Keratinocyte (primary cell): ENCODE measurements at regions not wholly inside any gene's neighbourhood (a gene's known extent, or its start where the extent isn't known, plus 50 kb on each side); places are given as distances from the start of the nearest gene placed in this dataset.

ENCODE experiments used
- DNase-seq: peaks from one replicate; pipeline ENCODE4 v3.0.0-alpha.2; 2011; ENCODE audit warnings: low read depth, missing footprints, low spot score
- FAIRE-seq: peaks from 2 replicates; lab custom pipeline; 2011; peaks lifted over from hg19 to GRCh38; lab: Jason Lieb, UNC
- H2AFZ ChIP-seq: 2 replicates; pipeline ENCODE4 v1.6.0; 2012; ENCODE audit warnings: low read length, control low read depth, inconsistent platforms; ENCODE audit not compliant: control insufficient read depth
- H3K27ac ChIP-seq: 2 replicates; pipeline ENCODE4 v1.5.1; 2011; ENCODE audit warnings: low read length; ENCODE audit not compliant: control insufficient read depth, insufficient read depth
- H3K27me3 ChIP-seq: 3 replicates; pipeline ENCODE4 v1.6.0; 2011; ENCODE audit warnings: low read length; ENCODE audit not compliant: control insufficient read depth, insufficient read depth; ENCODE audit errors: extremely low read depth
- H3K36me3 ChIP-seq, 2 experiments: 2 replicates in 1 of 2; 3 replicates in 1 of 2; pipeline ENCODE4 v1.5.1; 2011; ENCODE audit warnings: low read length in 2 of 2, mild to moderate bottlenecking in 1 of 2; ENCODE audit not compliant: control insufficient read depth in 2 of 2, insufficient read depth in 2 of 2; ENCODE audit errors: extremely low read depth in 1 of 2
- H3K4me1 ChIP-seq: 3 replicates; pipeline ENCODE4 v1.5.1; 2011; ENCODE audit warnings: low read length; ENCODE audit not compliant: control insufficient read depth, insufficient read depth; ENCODE audit errors: extremely low read depth
- H3K4me2 ChIP-seq: 3 replicates; pipeline ENCODE4 v1.6.0; 2011; ENCODE audit warnings: low read depth, low read length; ENCODE audit not compliant: control insufficient read depth, insufficient read depth; ENCODE audit errors: extremely low read depth
- H3K4me3 ChIP-seq, 3 experiments: fragments of 200-600 bp in 1 of 3; sonication (generic) in 1 of 3; 2 replicates in 2 of 3; 3 replicates in 1 of 3; pipeline ENCODE4 v1.5.1; 2011 to 2016; ENCODE audit warnings: low read length in 3 of 3, mild to moderate bottlenecking in 3 of 3, control low read depth in 2 of 3, inconsistent platforms in 1 of 3, low read depth in 1 of 3, mixed read lengths in 1 of 3, mixed run types in 1 of 3, moderate library complexity in 1 of 3; ENCODE audit not compliant: control insufficient read depth in 2 of 3, insufficient read depth in 2 of 3; ENCODE audit errors: extremely low read depth in 1 of 3
- H3K79me2 ChIP-seq: 2 replicates; pipeline ENCODE4 v1.6.0; 2012; ENCODE audit warnings: low read length; ENCODE audit not compliant: control insufficient read depth, insufficient read depth
- H3K9ac ChIP-seq: 3 replicates; pipeline ENCODE4 v1.6.0; 2011; ENCODE audit warnings: low read length; ENCODE audit not compliant: control insufficient read depth, insufficient read depth; ENCODE audit errors: extremely low read depth
- H3K9me1 ChIP-seq: 3 replicates; pipeline ENCODE4 v1.6.0; 2011; ENCODE audit warnings: low read length; ENCODE audit not compliant: control insufficient read depth, insufficient read depth; ENCODE audit errors: extremely low read depth
- H3K9me3 ChIP-seq: 2 replicates; pipeline ENCODE4 v1.5.1; 2012; ENCODE audit warnings: low read depth, low read length; ENCODE audit not compliant: control insufficient read depth
- H4K20me1 ChIP-seq: 3 replicates; pipeline ENCODE4 v1.6.0; 2011; ENCODE audit warnings: low read length; ENCODE audit not compliant: control insufficient read depth, insufficient read depth; ENCODE audit errors: extremely low read depth
- CTCF ChIP-seq, 3 experiments: IDR thresholded peaks in 1 of 3; conservative IDR thresholded peaks in 1 of 3; optimal IDR thresholded peaks in 1 of 3; 2 replicates in 2 of 3; 3 replicates in 1 of 3; pipeline versions ENCODE3 to v1.5.1; 2011; ENCODE audit warnings: low read length in 3 of 3, mild to moderate bottlenecking in 3 of 3, moderate library complexity in 2 of 3, control low read depth in 1 of 3, inconsistent platforms in 1 of 3; ENCODE audit not compliant: insufficient read depth in 2 of 3; ENCODE audit errors: extremely low read depth in 1 of 3
- EZH2 ChIP-seq: IDR thresholded peaks from one replicate; pipeline ENCODE4 v1.6.1; 2012; ENCODE audit warnings: inconsistent platforms, mild to moderate bottlenecking, low read length, moderate library complexity
- dilution Hi-C: fragments of 300-500 bp; cut with MboI; formaldehyde crosslinking; loops from one replicate; pipeline ENCODE4 v1.7.0; 2020; ENCODE audit warnings: low sequenced_read_pairs; ENCODE audit not compliant: extremely low pct_ligation_motif_present

- Histone ChIP-seq H3K4me2 (peak overlapping the region; percentile 29), H3K79me2 (no peaks in the 10 kb centered on the region), H2AFZ (peak overlapping the region; percentile 74), H3K9me3 (no peaks in the 10 kb centered on the region), H3K27me3 (no peaks in the 10 kb centered on the region), H3K9me1 (no peaks in the 10 kb centered on the region), H3K36me3 (no peaks in the 10 kb centered on the region), H3K4me3 (no peak overlapping the region), H4K20me1 (no peaks in the 10 kb centered on the region), H3K27ac (peak overlapping the region; percentile 37), H3K9ac (no peak overlapping the region), H3K4me1 (peaks cover 17% of the 10 kb centered on the region)
- FAIRE-seq: no peak
- DNase-seq: no peak
- dilution Hi-C loops: no loop called here
- TF ChIP-seq EZH2 (no peak), CTCF (optimal IDR thresholded peaks at IDR 0.05 in 1 of 3, IDR thresholded peaks at IDR 0.05 in 1 of 3, conservative IDR thresholded peaks at IDR 0.05 in 1 of 3; ENCODE audit: extremely low read depth in 1 of 3, insufficient read depth in 2 of 3, low read length in 3 of 3) (no peak)
Observed at GRCh38 chr12:58668233-58668632, 252.1 kb downstream of the LRIG3 start.

- no peak for DNase-seq
- FAIRE-seq: peak; percentile 70
- H3K27ac ChIP-seq: peak overlapping the region; percentile 37
Observed at GRCh38 chr12:58668871-58669270, 251.4 kb downstream of the LRIG3 start.

More at GRCh38 chr12:58668871-58669270, 251.4 kb downstream of the LRIG3 start:
- peaks cover 20% of the 10 kb centered on the region for H3K4me1 ChIP-seq
- H3K9me3 ChIP-seq: no peaks in the 10 kb centered on the region
- no peaks in the 10 kb centered on the region for H4K20me1 ChIP-seq
- H3K27me3 ChIP-seq: no peaks in the 10 kb centered on the region
- dilution Hi-C loops: no loop called here
- H3K79me2 ChIP-seq: no peaks in the 10 kb centered on the region
- H3K9ac ChIP-seq: no peak overlapping the region
- no peak for TF ChIP-seq CTCF (optimal IDR thresholded peaks at IDR 0.05 in 1 of 3, IDR thresholded peaks at IDR 0.05 in 1 of 3, conservative IDR thresholded peaks at IDR 0.05 in 1 of 3; ENCODE audit: extremely low read depth in 1 of 3, insufficient read depth in 2 of 3, low read length in 3 of 3)
- no peak for TF ChIP-seq EZH2
- H3K4me2 ChIP-seq: peak overlapping the region; percentile 42
- H3K36me3 ChIP-seq: no peaks in the 10 kb centered on the region
- H3K4me3 ChIP-seq: no peak overlapping the region
- H2AFZ ChIP-seq: peak overlapping the region; percentile 74
- H3K9me1 ChIP-seq: no peaks in the 10 kb centered on the region
